NCI-H1105 (cell line): ENCODE measurements at regions not wholly inside any gene's neighbourhood (a gene's known extent, or its start where the extent isn't known, plus 50 kb on each side); places are given as distances from the start of the nearest gene placed in this dataset.

Experiments
- DNase-seq: peaks from one replicate; lab custom pipeline; 2025; lab: John Stamatoyannopoulos, UW

GRCh38 chr10:108238261-108238660 lies 1073.8 kb upstream of the SORCS1 start:
- no peak for DNase-seq

- no peak for DNase-seq
Measured at GRCh38 chr10:108230478-108231170, 1066.1 kb upstream of the SORCS1 start.

GRCh38 chr10:108208732-108209131 lies 1044.2 kb upstream of the SORCS1 start:
- no peak for DNase-seq

GRCh38 chr10:108208038-108208437 lies 1043.5 kb upstream of the SORCS1 start:
- DNase-seq = no peak

GRCh38 chr10:108204528-108205305 lies 1040.2 kb upstream of the SORCS1 start:
- DNase-seq = no peak

- DNase-seq = no peak
Measured at GRCh38 chr10:108203905-108204527, 1039.5 kb upstream of the SORCS1 start.

- no peak for DNase-seq
Measured at GRCh38 chr10:108187408-108188012, 1023.0 kb upstream of the SORCS1 start.

GRCh38 chr10:108184114-108184513 lies 1019.6 kb upstream of the SORCS1 start:
- no peak for DNase-seq

- DNase-seq = no peak
Measured at GRCh38 chr10:108180878-108181277, 1016.4 kb upstream of the SORCS1 start.

GRCh38 chr10:108169846-108170245 lies 1005.3 kb upstream of the SORCS1 start:
- no peak for DNase-seq

GRCh38 chr10:108167766-108168165 lies 1003.3 kb upstream of the SORCS1 start:
- DNase-seq = no peak

GRCh38 chr10:108166401-108166800 lies 1001.9 kb upstream of the SORCS1 start:
- DNase-seq = no peak

- no peak for DNase-seq
Measured at GRCh38 chr10:108147346-108147745, 982.8 kb upstream of the SORCS1 start.

GRCh38 chr10:108141064-108141463 lies 976.6 kb upstream of the SORCS1 start:
- DNase-seq = no peak

GRCh38 chr10:108132303-108132702 lies 967.8 kb upstream of the SORCS1 start:
- no peak for DNase-seq

- DNase-seq = no peak
Measured at GRCh38 chr10:108130575-108130974, 966.1 kb upstream of the SORCS1 start.

GRCh38 chr10:108112218-108112617 lies 947.7 kb upstream of the SORCS1 start:
- no peak for DNase-seq

- DNase-seq = no peak
Measured at GRCh38 chr10:108104551-108105156, 940.1 kb upstream of the SORCS1 start.

GRCh38 chr10:108097258-108097657 lies 932.8 kb upstream of the SORCS1 start:
- DNase-seq = no peak

- DNase-seq = no peak
Measured at GRCh38 chr10:108095932-108096925, 931.7 kb upstream of the SORCS1 start.
